Kidney glomerular epithelial cell (primary cell): ENCODE measurements at regions not wholly inside any gene's neighbourhood (a gene's known extent, or its start where the extent isn't known, plus 50 kb on each side); places are given as distances from the start of the nearest gene placed in this dataset.

Experiments used
- DNase-seq: peaks from one replicate; lab custom pipeline; 2025; lab: John Stamatoyannopoulos, UW

DNA sequence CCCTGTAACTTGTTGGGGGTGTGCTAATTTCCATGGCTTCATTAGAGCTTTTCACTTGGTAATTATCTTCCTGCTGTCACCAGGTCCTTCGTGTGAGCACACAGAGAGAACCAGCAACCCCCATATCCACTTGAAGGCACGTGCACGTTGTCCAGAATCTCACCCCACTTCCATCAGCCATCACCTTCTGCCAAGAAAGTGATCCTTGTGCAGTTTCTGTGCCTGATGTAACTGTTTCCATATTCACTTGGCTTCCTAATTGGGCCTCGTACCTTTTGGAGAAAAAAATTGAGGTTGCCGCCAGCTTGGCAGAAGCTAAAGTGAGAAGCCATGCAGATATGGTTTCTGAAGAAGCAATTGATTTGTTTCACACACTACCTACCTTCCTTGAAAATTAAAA is 153.7 kb upstream of the TSHZ2 start:
- DNase-seq, result no peak

DNA sequence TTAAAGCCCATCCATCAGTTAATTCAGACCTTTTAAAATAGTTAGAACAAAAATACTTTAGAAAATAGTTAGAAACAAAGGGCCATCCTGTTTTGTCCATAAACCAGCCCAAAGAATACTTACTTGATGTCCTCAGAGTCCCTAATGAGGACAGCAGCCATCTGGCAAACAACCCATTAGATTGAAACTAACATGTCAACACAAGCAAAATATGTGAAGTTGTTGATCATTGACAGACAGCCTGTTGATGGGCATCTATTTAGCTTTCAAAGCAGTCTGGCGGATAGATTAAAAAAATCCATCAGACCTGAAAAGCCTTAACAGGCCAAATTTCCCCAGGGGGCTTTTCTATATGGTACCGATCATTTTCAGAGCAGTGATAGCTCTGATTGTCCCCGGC is 154.2 kb upstream of the TSHZ2 start:
- DNase-seq, result no peak

DNA sequence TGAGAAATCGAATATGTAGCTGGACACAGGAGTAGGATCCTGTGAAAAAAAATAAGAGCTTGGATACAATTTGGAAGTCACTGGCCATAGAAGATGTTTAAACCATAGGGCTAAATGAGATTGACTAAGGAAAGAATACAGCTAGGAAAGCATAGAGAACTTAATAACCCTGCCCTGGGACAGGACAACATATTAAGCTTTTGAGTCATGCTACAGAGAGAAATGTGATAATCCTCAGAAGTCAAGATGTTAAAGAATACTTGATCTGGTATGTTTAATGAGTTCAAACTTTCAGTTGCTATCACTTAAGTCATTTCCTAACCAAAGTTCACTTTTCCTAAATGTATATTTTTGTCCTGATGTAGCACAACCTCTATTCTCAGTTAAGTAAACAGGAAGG is 154.6 kb upstream of the TSHZ2 start:
- no peak for DNase-seq

DNA sequence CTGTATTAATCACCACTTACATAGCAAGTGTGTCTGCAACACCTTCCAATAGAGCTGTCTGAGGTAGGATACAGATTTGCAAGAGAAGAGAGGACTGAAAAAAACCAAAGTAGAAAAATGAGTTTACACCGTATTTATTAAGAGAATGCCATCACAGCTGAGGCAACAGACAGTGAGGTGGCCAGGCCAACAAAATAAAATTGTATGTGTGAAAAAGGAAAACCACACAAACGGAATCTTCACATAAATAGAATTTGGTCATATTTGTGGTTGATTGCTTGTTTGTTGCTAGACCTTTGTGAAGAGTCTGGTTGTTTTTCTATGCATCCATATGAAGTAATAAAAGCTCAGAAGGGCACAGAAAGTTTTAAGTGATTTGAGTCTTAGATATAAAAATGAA is 157.8 kb upstream of the TSHZ2 start:
- DNase-seq, result no peak

DNA sequence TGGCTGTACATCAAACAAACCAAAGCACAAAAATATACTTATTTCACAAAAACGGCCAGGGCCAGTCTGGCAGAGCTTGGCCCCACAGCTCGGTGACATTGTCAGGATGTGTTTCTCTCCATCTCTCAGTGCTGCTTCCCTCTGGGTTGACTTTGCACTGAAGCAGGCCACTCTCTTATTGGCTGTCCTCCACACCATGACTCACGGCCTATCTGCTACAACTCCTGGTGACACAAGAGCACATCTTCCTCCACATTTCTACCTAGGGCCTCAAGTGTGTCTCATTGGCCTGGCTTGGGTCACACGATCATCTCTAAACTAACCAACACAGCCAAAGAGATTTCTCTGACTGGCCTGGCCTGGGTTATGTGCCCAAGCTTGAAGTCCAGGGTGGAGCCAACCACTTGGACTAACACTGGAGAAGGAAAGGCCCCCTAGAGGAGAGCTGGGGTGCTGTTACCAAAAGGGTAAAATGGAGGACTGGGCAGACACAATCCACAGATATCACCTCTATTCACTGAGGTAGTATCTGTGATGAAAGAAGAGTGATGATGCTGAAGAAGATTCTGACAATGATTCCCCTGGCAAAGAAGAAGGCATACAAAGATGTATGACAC is 159.8 kb upstream of the TSHZ2 start:
- DNase-seq, result no peak

DNA sequence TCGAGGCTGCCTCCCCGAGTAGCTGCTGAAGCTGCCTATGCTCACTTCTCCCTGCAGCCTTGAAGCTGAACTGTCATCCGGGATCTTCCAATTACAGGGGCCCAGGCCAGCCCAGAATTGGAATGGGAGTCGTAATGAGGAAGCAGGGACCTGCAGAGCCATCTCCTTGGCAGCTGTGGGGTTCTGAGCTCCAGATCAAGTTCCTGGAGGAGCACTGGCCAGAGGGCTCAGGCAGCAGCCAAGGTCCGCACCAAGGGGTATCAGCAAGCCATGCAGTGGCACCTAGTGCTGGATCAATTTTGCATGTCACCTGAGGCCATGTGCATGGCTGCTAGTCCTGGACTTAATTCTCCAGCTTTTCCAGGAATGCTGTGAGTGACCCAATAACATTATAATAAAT is 163.2 kb upstream of the TSHZ2 start:
- no peak for DNase-seq

DNA sequence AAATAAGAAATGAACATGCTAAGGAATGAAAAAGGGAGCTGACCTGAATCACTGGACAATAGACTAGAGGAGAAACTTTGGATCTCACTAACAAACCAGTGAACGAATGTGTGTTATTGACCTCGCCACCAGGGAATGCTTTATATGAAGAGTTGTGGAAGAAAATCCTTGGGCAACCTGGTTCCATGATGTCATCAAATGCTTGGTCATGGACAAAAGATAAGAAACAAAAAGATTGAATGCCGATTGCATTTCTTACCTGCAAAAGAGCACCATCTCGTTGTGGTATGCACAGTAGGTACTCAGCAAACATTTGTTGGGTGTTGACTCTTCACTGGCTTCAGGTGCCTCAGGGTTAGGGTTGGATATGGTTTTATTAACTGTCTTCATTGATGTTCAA is 165.2 kb upstream of the TSHZ2 start:
- no peak for DNase-seq

DNA sequence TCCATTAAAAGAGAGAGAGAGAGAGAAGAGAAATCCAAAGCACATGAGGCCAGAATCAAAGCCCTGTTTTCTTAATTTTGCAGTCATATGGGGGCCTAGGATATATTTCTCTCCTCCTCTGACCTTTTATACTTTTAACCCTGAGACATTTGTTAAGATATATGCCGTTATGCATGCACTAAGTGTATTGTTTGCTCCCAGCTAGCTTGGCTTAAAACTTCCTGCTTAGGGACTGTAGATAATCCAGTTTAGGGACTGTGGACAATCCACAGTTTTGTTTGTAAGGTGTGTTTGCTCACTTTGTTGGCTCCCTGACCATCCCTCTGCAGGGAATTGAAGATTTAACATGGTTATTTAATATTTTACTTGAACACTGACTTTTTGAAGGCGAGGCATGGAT is 166.3 kb upstream of the TSHZ2 start:
- DNase-seq, result no peak

DNA sequence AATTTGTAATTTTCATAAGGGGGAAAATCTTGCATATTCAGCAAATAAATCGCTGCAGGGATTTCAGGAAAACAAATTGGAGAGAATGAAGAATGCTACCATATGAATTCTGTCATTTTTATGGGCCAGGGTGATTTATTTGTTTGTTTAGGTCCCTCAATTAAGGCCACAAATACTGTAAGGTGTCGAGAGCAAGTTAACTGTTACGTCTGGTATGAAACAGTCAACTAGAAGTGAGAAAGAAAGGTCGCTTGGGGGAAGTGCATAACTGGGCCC is 166.9 kb upstream of the TSHZ2 start:
- no peak for DNase-seq

DNA sequence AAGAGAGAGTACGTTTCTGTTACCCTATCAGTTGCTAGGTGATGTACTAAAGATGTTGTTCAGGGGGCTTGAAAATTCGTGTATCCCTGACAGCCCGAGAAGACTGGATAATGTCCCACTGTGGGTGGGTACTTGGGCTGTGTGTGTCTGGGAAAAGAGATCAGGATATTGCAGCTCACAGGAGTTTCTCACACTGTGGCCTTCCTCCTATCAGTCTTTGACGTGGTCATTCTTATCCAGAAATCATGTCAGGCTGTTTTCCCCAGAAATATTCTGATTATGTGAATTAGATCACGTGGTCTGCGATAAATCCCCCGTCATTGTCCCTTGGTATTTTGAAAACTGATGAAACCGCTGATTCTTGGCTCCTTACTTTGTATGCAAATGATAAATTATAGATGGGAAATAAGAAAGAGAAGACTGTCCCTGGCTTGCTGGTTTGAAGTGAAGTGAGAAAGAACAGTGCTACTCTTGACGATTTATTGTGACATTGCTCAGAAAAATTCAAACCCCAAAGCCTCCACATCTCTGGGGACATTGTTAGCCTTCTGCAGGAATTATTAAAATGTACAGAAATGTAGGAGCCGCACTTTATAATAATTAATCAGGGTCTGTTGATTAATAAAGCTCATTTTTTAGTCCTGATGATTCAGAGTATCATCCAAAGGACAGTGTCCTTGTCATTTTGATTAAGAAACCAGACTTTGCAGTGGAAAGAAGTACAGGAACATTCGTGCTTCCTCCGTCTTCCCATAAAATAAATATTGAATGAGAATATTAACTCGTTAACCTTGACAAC is 167.5 kb upstream of the TSHZ2 start:
- no peak for DNase-seq

DNA sequence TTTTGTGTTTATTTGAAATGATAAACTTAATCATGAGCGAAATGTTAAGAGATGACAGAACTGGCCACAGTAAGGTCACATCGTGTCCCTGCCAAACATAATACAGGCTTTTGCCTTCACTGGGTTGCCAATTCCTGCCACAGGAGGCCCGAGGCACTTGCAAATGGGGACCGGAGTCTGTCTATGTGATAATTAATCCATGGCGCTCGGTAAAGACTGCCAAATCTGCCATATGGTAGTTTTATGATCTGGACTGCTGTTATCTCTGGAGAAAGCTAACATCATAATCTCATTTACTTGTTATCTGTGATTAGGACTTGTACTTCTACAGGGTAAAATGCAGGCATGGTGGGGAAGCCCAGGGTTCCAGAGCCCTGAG is 170.5 kb upstream of the TSHZ2 start:
- no peak for DNase-seq

DNA sequence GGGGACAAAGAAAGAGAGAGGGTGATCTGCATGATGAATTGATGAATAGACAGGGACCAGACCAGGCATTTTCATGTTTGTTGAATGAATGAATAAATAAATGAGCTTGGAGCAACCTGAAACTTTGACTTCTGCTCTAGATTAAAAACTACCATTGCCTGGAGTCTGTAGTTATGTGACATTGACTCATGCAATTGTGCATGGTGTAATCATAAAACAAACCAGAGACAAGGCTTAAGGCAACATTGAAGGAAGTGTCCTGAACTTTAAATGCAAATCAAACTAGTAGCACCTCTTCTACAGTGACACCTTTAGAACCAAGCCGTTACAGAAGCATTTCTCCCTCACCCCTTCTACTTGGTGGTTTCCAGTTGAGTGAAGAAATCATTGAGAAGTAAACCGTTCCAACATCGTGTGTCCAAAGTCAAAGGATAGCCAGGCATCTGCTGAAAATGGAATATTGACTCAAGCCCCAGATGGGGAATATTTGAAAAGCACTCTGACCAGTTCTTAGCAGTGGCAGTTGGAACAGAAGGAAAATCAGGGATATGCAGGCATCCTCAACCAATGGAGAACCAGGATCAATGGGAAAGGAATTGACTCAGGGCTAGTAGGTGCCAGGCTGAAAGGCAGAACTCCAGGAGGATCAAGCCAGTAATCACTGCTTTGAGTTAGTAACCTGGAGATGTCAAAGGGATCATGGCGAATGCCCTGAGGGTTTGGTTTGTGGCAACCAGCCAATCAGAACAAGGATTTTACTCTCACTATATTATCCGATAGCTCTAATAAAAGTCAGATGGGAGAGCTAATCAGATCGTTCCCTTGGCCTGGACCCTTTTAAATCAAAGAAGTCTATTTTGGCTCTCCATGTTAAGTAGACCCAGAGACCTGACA is 171.2 kb upstream of the TSHZ2 start:
- DNase-seq, result no peak

DNA sequence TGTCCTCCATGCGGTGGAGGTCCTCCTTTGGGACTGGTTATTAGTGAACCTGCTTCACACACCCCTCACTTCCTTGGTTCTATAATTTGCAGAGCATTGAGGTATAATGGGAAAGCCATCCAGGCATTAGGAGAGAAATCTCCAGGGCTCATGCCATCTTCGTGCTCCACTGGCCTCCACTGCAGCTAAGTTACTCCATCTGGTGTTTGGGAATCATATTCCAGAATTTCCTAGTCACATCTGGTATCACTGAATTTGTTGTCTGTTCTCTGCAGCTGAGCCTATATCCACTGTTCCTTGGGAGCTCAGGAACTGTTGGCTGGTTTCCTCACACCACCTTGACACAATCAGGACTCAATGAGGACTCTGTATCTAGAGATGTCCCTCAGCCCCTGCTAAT is 173.0 kb upstream of the TSHZ2 start:
- no peak for DNase-seq

DNA sequence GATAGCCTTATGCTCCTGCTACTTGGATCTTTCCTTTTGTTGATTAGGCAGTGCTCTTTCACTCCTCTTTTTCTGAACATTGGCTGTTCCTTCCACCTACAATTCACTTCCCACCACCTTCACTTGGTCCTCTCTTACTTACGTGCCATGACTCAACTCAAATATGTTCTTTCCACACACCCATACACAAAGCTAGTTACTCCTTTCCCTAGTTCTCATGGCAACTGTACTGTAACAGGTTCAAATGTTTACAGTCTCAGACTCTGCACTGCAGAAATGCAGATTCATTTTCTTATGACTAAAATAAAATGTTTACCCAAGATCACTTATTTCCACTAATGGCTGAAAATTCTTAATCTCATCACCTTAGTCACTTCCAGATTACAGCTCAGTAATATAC is 174.0 kb upstream of the TSHZ2 start:
- DNase-seq, result no peak

DNA sequence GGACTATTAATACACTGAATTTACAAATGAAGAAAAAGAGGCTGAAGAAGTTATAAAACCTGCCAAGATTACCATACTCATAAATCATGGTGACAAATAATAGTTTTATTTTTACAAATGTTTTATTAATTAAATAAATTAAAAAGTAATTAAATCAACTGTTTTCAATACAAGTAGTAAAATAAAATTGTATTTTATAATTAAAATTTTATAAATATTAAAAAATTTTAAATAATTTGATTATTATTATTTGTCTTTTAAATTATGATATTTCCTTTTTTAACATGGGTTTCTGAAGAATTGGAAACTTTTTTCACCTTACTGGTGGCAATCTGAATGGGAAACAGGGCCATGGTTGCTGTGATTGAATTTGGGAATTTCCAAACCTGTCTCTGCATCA is 177.3 kb upstream of the TSHZ2 start:
- DNase-seq, result no peak

DNA sequence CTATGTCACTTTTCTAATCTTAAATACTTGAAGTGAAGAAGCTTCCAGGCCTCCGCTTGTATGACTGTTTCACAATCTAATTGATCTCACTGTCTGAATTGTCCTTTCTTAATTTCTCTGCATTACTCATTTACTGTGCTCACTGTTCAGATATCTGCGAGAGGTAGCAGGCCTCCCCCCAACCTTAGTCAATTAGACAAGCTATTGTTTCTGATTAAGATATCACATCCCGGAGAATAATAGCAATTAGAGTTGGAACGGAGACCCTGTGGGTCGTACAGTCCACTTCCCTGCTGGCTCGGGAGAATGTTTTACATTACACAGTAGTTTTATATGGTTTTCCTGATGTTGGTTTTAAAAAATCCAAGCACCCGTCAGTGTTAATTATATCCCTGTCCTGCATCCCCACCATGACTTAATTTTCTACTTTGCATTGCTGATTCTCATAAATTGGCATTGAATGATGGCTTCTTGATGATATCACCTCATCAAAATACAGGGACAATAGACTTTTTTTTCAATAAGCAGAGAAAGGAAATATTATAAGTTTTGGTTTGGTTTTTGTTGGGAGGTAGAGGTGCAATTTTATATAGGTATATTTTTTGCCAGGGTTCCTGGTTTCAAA is 178.7 kb upstream of the TSHZ2 start:
- no peak for DNase-seq

DNA sequence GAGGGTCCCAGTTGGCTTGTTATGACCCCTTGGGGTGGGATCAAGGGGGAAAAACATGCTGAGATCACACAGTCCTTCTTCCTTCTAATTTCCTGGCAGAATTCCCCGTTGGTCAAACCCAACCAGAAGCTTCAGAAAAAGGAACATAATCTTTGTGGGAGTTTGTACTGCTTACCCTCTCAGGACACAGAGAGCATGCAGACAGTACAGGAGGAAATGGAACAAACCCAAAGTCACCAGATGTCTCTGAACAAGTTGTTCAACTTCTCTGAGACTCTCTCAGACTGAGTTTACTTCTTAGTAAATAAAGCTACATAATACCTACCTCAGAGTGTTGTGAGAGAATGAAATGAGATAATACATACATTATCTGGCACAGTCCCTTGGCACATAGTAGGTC is 181.1 kb upstream of the TSHZ2 start:
- DNase-seq, result no peak

DNA sequence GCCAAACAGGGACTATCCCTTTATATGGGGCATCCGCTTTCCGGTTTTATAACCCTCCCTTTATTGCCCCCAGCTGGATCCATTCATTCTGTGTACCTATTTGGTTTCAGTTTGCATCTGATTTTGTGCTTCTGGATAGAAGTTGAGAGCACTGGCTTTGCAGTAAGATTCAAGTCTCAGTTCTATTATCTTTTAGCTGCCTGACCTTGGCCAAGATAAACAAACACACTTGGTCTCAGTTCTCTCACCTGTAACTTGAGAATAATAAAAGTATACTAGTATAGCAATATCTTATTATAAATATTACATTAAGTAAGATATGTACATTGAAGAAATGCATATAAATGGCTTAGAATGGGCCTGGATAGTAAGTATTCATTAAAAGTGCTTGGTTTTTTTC is 182.4 kb upstream of the TSHZ2 start:
- DNase-seq, result no peak

DNA sequence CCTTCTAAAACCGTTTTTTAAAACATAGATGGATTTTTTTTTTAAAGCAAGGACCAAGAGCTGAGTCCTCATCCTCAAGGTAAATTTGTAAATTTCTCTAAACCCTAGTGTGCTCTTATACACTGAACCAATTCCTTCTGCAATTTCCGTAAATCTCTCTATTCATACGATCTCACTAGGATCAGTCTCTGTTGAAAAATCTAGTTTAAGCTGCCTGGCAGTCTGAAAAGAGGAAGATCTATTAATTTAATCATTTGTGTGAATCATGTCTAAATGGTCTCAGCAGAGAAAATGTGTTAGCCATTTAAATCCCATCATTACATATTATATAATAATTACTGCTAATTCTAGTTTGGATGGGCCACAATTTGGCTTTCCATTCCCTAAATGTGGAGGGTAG is 184.2 kb upstream of the TSHZ2 start:
- no peak for DNase-seq

DNA sequence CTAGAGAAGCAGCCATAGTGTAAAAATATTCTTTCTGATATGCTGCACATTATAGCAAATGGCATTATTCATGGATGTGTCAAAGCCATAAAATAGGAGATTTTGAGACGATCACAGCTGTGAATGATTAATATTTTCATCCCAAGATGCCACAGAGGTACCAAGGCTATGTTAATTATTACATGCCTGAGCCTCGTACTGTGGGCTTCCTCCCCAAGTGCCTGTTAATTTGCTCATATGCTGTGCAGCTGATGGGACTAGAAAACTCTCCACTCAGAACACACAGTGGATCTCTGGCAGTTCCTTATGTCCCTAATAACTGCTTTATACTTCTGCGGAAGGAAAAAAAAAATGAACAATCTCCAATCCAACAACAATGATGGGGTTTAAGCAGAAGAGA is 184.9 kb upstream of the TSHZ2 start:
- DNase-seq, result no peak

DNA sequence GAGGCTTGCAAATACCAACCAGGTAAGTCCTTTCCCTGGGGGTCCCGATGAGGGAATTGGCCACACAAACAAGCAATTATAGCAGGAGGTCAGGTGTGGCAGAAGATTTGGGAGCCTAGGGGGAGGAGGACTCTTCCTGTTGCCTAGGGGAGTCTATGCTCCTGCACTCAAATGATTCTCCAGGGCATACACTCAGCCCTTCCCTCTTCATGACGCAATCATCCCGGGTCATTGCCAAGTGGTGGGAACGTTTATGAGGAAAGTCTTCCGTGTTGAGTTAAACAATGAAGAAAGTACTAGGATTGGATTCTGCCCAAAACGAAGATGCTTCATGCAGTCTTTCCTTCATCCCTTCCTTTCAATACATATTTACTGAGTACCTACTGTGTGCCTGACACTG is 186.5 kb upstream of the TSHZ2 start:
- no peak for DNase-seq

DNA sequence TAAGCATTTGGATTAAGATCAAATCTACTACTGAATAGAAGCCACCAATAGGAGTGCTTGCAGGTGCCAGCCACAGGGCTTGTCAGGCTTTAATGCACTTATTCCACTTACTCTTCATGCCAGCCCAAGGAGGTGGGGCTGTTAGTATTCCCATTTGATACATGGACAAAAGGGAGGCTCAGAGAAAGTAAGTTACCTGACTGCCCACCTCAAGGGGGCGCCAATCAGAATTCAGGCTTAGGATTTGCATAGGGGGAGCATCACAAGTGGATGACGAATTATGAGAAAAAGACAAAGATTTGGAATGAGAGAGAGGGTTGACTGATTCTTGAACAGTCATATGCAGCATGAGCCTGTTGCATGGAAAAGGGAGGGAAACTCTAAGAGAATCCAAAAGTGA is 188.4 kb upstream of the TSHZ2 start:
- DNase-seq, result no peak

DNA sequence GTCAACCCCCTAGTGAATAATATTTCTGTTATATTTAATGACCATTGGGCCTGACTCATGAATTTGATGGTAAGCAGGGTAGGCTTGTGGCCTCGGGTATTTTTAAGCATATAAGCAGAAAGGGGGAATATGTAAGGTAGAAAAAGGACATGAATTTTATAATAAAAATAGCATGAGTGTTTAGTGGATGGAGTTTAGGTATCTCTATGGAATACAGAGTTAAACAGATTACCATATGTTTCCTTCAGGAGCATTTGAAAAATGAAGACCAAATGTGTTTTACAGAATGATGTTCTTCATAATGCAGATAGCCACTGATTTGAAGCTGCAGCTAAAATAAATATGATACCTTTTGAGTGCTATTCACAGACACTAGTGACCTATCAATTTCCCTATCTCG is 191.7 kb upstream of the TSHZ2 start:
- DNase-seq, result no peak
